Esophagus squamous epithelium (tissue), 4 donors: ENCODE measurements at regions not wholly inside any gene's neighbourhood (a gene's known extent, or its start where the extent isn't known, plus 50 kb on each side); places are given as distances from the start of the nearest gene placed in this dataset.

Source experiments
- POLR2A ChIP-seq, 4 donors: fragments of 450-650 bp; IDR thresholded peaks; one replicate each; pipeline ENCODE4 v1.6.1; 2017; ENCODE audit warnings: antibody characterized with exemption in 4 of 4, mild to moderate bottlenecking in 4 of 4, moderate library complexity in 3 of 4
- TF ChIP-seq, protein P1 (sequence below), 6 experiments: fragments of 450-650 bp in 4 of 6; fragments of 200-600 bp in 2 of 6; sonication (generic) in 2 of 6; IDR thresholded peaks; one replicate each; pipeline ENCODE4 v1.5.1; 2016 to 2019; ENCODE audit warnings: antibody characterized with exemption in 6 of 6, mild to moderate bottlenecking in 4 of 6, moderate library complexity in 4 of 6

DNA sequence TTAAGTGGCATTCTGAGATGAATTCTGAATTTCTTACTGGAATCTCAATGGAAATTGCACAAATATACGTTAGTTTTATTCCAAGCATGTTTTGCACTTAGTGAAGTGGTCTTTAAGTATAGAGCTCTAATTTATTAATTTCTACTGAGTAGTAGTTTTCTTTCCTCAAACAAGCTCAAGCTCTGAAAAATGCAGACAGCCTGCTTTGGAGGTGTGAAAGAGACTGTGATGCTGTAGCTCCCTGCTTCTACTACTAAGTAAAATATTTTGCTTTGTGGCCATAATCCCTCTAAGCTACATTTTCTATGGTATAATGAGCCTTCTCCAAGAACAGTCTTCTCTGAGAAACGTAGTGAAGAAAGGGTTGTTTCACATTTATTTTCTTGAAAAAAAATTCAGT, 243.5 kb upstream of the HS3ST5 start:
- no peak for TF ChIP-seq POLR2A (IDR thresholded peaks at IDR 0.05)
- TF ChIP-seq, protein P1, sequence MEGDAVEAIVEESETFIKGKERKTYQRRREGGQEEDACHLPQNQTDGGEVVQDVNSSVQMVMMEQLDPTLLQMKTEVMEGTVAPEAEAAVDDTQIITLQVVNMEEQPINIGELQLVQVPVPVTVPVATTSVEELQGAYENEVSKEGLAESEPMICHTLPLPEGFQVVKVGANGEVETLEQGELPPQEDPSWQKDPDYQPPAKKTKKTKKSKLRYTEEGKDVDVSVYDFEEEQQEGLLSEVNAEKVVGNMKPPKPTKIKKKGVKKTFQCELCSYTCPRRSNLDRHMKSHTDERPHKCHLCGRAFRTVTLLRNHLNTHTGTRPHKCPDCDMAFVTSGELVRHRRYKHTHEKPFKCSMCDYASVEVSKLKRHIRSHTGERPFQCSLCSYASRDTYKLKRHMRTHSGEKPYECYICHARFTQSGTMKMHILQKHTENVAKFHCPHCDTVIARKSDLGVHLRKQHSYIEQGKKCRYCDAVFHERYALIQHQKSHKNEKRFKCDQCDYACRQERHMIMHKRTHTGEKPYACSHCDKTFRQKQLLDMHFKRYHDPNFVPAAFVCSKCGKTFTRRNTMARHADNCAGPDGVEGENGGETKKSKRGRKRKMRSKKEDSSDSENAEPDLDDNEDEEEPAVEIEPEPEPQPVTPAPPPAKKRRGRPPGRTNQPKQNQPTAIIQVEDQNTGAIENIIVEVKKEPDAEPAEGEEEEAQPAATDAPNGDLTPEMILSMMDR (IDR thresholded peaks at IDR 0.05), result no peak
